K562 (cell line): ENCODE measurements at regions not wholly inside any gene's neighbourhood (a gene's known extent, or its start where the extent isn't known, plus 50 kb on each side); places are given as distances from the start of the nearest gene placed in this dataset.

Experiments used
- ARID1B ChIP-seq: fragments of 450-650 bp; IDR thresholded peaks from 2 replicates; pipeline ENCODE4 v1.6.1; 2016; ENCODE audit warnings: antibody characterized with exemption, mild to moderate bottlenecking, inconsistent platforms
- CSDE1 ChIP-seq, 2 experiments: fragments of 450-650 bp; IDR thresholded peaks; 2 replicates each; pipeline ENCODE4 v1.6.1; 2016; ENCODE audit warnings: mild to moderate bottlenecking in 1 of 2
- ETS2 ChIP-seq: IDR thresholded peaks from 2 replicates; pipeline ENCODE4 v1.6.1; 2016; ENCODE audit warnings: borderline replicate concordance, missing genetic modification characterization, mild to moderate bottlenecking, moderate library complexity, missing compliant biosample characterization; ENCODE audit not compliant: poor library complexity, severe bottlenecking
- HEY1 ChIP-seq: fragments of 250-450 bp; sonication (Bioruptor Pico); IDR thresholded peaks from 2 replicates; pipeline ENCODE4 v1.5.0; 2020; ENCODE audit warnings: mild to moderate bottlenecking, moderate library complexity, borderline replicate concordance
- HMGN3 ChIP-seq: IDR thresholded peaks from 2 replicates; pipeline ENCODE4 v1.6.1; 2011; ENCODE audit warnings: borderline replicate concordance, low read depth, mild to moderate bottlenecking, mixed read lengths, low read length; ENCODE audit not compliant: insufficient read length; ENCODE audit errors: extremely low read depth
- MECOM ChIP-seq: fragments of 250-450 bp; sonication (Bioruptor Pico); IDR thresholded peaks from 2 replicates; pipeline ENCODE4 v1.8.0; 2022; ENCODE audit warnings: inconsistent platforms
- SETDB1 ChIP-seq: IDR thresholded peaks from one replicate; pipeline ENCODE4 v1.6.1; 2012; ENCODE audit warnings: low read length, control low read depth, inconsistent platforms
- SMAD1 ChIP-seq: fragments of 150-350 bp; IDR thresholded peaks from 2 replicates; pipeline ENCODE4 v1.6.1; 2014; ENCODE audit warnings: low read length, low read depth; ENCODE audit not compliant: partially characterized antibody
- TEAD4 ChIP-seq, 2 experiments: sonication (generic) in 1 of 2; formaldehyde crosslinking in 1 of 2; IDR thresholded peaks; 2 replicates each; pipeline versions ENCODE4 v1.6.1 to v1.8.0; 2012 to 2022; ENCODE audit warnings: borderline replicate concordance in 1 of 2, inconsistent platforms in 1 of 2, low read length in 1 of 2, mild to moderate bottlenecking in 1 of 2, missing genetic modification reagents in 1 of 2
- ZNF717 ChIP-seq: fragments of 250-450 bp; sonication (Bioruptor Pico); IDR thresholded peaks from 2 replicates; pipeline ENCODE4 v1.5.0; 2021
- TF ChIP-seq, protein P1 (sequence below), 2 experiments: fragments of 450-650 bp; IDR thresholded peaks; 2 replicates each; pipeline ENCODE4 v1.6.1; 2016; ENCODE audit warnings: mild to moderate bottlenecking in 2 of 2, borderline replicate concordance in 1 of 2, low read depth in 1 of 2, moderate library complexity in 1 of 2
- TF ChIP-seq, protein P2 (sequence below), 3 experiments: fragments of 200-800 bp in 1 of 3; fragments of 250-450 bp in 1 of 3; fragments of 450-650 bp in 1 of 3; sonication (Bioruptor Pico) in 1 of 3; sonication (Bioruptor generic) in 1 of 3; formaldehyde crosslinking in 1 of 3; IDR thresholded peaks; 2 replicates each; pipeline versions ENCODE4 v1.6.1 to v1.8.0; 2016 to 2022; ENCODE audit warnings: mild to moderate bottlenecking in 2 of 3, missing genetic modification characterization in 2 of 3, missing compliant biosample characterization in 1 of 3, moderate library complexity in 1 of 3
- TF ChIP-seq, protein P3 (sequence below): fragments of 450-650 bp; formaldehyde crosslinking; conservative IDR thresholded peaks from 2 replicates; pipeline ENCODE4 v1.4.0; 2022; ENCODE audit warnings: mild to moderate bottlenecking, missing genetic modification characterization

DNA sequence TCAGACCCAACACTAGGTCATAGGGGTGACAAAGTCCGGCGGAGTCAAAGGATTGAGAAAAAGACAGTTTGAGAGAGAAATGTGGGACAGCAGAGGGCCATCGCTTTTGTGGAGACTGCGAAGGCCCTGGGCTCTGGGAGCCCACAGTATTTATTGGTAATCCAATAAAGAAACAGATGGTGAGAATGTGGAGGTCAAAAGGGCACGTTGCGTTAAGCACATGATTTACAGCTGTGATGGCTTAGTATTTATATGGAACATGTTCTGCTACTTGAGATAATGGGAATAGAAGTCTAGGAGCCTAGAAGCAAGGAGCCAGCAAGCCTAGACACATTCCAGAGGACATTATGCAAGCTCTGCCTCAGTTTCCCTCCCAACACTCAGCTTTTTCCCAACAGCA is 2521.1 kb downstream of the PCDH9 start (continued):
- TF ChIP-seq, protein P1, sequence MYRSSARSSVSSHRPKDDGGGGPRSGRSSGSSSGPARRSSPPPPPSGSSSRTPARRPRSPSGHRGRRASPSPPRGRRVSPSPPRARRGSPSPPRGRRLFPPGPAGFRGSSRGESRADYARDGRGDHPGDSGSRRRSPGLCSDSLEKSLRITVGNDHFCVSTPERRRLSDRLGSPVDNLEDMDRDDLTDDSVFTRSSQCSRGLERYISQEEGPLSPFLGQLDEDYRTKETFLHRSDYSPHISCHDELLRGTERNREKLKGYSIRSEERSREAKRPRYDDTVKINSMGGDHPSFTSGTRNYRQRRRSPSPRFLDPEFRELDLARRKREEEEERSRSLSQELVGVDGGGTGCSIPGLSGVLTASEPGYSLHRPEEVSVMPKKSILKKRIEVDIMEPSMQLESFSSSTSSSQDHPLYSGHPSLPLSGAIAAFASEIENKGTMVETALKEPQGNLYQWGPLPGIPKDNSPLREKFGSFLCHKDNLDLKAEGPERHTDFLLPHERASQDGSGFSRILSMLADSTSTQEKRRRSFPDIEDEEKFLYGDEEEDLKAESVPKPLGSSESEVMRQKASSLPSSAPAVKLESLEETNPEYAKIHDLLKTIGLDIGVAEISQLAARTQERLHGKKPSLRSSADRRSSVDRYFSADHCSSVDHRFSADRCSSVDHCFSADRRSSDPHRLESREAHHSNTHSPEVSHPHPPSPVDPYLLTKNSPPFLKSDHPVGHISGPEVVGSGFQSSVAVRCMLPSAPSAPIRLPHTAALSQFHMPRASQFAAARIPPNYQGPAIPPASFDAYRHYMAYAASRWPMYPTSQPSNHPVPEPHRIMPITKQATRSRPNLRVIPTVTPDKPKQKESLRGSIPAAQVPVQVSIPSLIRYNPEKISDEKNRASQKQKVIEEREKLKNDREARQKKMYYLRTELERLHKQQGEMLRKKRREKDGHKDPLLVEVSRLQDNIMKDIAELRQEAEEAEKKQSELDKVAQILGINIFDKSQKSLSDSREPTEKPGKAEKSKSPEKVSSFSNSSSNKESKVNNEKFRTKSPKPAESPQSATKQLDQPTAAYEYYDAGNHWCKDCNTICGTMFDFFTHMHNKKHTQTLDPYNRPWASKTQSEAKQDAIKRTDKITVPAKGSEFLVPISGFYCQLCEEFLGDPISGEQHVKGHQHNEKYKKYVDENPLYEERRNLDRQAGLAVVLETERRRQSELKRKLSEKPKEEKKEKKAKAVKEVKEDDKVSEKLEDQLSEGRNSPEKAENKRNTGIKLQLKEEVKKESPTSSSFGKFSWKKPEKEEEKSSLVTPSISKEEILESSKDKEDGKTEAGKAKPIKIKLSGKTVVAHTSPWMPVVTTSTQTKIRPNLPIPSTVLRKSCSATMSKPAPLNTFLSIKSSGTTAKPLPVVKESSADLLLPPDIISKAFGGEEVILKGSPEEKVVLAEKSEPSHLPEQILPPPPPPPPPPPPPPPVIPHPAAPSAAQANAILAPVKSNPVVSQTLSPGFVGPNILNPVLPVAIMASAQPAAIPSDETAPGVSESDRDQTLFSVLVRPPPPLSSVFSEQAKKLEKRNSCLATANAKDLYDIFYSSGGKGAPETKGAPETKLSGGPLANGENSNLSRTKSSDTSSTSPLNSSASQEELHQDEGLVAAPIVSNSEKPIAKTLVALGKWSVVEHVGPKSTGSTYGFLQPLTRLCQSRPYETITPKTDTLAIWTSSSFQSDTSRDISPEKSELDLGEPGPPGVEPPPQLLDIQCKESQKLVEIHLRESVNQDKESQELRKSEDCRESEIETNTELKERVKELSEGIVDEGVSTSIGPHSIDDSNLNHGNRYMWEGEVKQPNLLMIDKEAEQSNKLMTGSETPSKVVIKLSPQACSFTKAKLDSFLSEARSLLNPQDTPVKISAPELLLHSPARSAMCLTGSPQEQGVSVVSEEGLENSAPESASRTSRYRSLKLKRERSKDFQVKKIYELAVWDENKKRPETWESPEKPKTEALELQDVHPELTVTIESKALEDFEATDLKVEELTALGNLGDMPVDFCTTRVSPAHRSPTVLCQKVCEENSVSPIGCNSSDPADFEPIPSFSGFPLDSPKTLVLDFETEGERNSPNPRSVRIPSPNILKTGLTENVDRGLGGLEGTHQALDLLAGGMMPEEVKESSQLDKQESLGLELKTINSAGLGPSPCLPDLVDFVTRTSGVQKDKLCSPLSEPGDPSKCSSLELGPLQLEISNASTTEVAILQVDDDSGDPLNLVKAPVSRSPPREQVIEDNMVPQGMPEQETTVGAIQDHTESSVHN (IDR thresholded peaks at IDR 0.05; ENCODE audit: borderline replicate concordance in 1 of 2, low read depth in 1 of 2) = no peak
- TF ChIP-seq ARID1B (no peak), TEAD4 (IDR thresholded peaks at IDR 0.05; ENCODE audit: low read length) (no peak), TEAD4 (CRISPR knock-in tag; IDR thresholded peaks at IDR 0.05; ENCODE audit: borderline replicate concordance) (no peak), HMGN3 (no peak), CSDE1 (IDR thresholded peaks at IDR 0.05) (no peak), ZNF717 (CRISPR knock-in tag) (no peak), MECOM (CRISPR knock-in tag) (no peak), ETS2 (tag) (no peak), SETDB1 (no peak), SMAD1 (no peak), HEY1 (no peak)
- TF ChIP-seq, protein P2, sequence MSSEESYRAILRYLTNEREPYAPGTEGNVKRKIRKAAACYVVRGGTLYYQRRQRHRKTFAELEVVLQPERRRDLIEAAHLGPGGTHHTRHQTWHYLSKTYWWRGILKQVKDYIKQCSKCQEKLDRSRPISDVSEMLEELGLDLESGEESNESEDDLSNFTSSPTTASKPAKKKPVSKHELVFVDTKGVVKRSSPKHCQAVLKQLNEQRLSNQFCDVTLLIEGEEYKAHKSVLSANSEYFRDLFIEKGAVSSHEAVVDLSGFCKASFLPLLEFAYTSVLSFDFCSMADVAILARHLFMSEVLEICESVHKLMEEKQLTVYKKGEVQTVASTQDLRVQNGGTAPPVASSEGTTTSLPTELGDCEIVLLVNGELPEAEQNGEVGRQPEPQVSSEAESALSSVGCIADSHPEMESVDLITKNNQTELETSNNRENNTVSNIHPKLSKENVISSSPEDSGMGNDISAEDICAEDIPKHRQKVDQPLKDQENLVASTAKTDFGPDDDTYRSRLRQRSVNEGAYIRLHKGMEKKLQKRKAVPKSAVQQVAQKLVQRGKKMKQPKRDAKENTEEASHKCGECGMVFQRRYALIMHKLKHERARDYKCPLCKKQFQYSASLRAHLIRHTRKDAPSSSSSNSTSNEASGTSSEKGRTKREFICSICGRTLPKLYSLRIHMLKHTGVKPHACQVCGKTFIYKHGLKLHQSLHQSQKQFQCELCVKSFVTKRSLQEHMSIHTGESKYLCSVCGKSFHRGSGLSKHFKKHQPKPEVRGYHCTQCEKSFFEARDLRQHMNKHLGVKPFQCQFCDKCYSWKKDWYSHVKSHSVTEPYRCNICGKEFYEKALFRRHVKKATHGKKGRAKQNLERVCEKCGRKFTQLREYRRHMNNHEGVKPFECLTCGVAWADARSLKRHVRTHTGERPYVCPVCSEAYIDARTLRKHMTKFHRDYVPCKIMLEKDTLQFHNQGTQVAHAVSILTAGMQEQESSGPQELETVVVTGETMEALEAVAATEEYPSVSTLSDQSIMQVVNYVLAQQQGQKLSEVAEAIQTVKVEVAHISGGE (CRISPR knock-in tag; IDR thresholded peaks at IDR 0.05) = no peak
- TF ChIP-seq, protein P3, sequence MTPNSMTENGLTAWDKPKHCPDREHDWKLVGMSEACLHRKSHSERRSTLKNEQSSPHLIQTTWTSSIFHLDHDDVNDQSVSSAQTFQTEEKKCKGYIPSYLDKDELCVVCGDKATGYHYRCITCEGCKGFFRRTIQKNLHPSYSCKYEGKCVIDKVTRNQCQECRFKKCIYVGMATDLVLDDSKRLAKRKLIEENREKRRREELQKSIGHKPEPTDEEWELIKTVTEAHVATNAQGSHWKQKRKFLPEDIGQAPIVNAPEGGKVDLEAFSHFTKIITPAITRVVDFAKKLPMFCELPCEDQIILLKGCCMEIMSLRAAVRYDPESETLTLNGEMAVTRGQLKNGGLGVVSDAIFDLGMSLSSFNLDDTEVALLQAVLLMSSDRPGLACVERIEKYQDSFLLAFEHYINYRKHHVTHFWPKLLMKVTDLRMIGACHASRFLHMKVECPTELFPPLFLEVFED (CRISPR knock-in tag) = no peak
